ENCODE measurements at regions not wholly inside any gene's neighbourhood (a gene's known extent, or its start where the extent isn't known, plus 50 kb on each side); places are given as distances from the start of the nearest gene placed in this dataset.

- Histone ChIP-seq H3K4me3 (ENCODE audit: insufficient read depth, low read depth, low read length) (no peak overlapping the region), H3K14ac (replicated peaks; ENCODE audit: low read depth, low read length) (peak overlapping the region; percentile 35), H3K4ac (ENCODE audit: low read depth, low read length) (peak overlapping the region; percentile 72), H2BK20ac (ENCODE audit: low read depth, low read length) (peak overlapping the region; percentile 58; the same call in 1 of the 2 replicates), H4K20me1 (ENCODE audit: insufficient read depth, low read length) (no peaks in the 10 kb centered on the region), H3K9me3 (ENCODE audit: control insufficient read depth, insufficient read depth, low read length) (no peaks in the 10 kb centered on the region), H2BK5ac (ENCODE audit: low read depth, low read length, poor library complexity, severe bottlenecking) (peak overlapping the region; percentile 99), H2BK15ac (ENCODE audit: low read depth, low read length) (peak overlapping the region; percentile 68; the same call in 2 of the 3 replicates), H3K9ac (ENCODE audit: low read depth, low read length) (peak overlapping the region; percentile 25; the same call in 1 of the 2 replicates), H4K5ac (ENCODE audit: low read depth, low read length) (peak overlapping the region; percentile 52), H4K91ac (ENCODE audit: insufficient read depth, low read depth, low read length) (peak overlapping the region; percentile 72), H3K9me1 (ENCODE audit: insufficient read depth, low read length) (peaks cover 3% of the 10 kb centered on the region; the same call in 1 of the 2 replicates), H4K8ac (ENCODE audit: low read depth in 2 of 2, low read length in 2 of 2) (peak overlapping the region in 1 of 2 experiments; percentile 82; a peak in 2 of 4 replicates), H3K23ac (ENCODE audit: low read depth, low read length) (peak overlapping the region; percentile 84; the same call in 1 of the 2 replicates), H3K4me2 (ENCODE audit: low read depth, low read length) (peak overlapping the region; percentile 13; the same call in 1 of the 2 replicates), H3K4me1 (ENCODE audit: control insufficient read depth, insufficient read depth, low read length) (peaks cover 15% of the 10 kb centered on the region), H2AK5ac (ENCODE audit: low read depth, low read length) (peak overlapping the region; percentile 84; the same call in 1 of the 2 replicates), H2AFZ (replicated peaks; ENCODE audit: low read length, poor library complexity) (no peak overlapping the region), H2AK9ac (replicated peaks; ENCODE audit: low read depth, low read length, poor library complexity) (no peak overlapping the region), H3K18ac (ENCODE audit: low read depth, low read length) (peak overlapping the region; percentile 72), H3K79me1 (ENCODE audit: low read depth in 1 of 2, low read length in 2 of 2) (peaks cover 6 to 31% of the 10 kb centered on the region in 2 experiments; a peak in 3 of 4 replicates), H3K27ac (ENCODE audit: insufficient read depth, low read length) (peak overlapping the region; percentile 66; the same call in 1 of the 2 replicates), H3K56ac (ENCODE audit: extremely low read depth, insufficient read depth, low read length) (peak overlapping the region; percentile 39; the same call in 1 of the 2 replicates), H2BK120ac (ENCODE audit: low read depth, low read length) (peak overlapping the region; percentile 92), H3K36me3 (ENCODE audit: control insufficient read depth, insufficient read depth, low read length) (no peaks in the 10 kb centered on the region), H3K27me3 (ENCODE audit: control insufficient read depth, insufficient read depth, low read length) (no peaks in the 10 kb centered on the region)
- BruUV-seq (replicated peaks), result no TSS peak
- dilution Hi-C loops (cut with HindIII; ENCODE audit: low sequenced_read_pairs, unreplicated experiment) (no loop called here), in situ Hi-C loops (cut with MboI; ENCODE audit: low sequenced_read_pairs) (no loop called here), intact Hi-C loops (cut with micrococcal nuclease) (no loop called here)
- CTCF ChIA-PET, result interaction anchor here (0.5 kb wide), 1 partner anchor 26 kb away, joined by 3 read pairs; no protein-coding TSS in a partner anchor
- peak; percentile 59 for DNase-seq
- TF ChIP-seq BHLHE40 (IDR thresholded peaks at IDR 0.05; ENCODE audit: low read depth, low read length) (no peak), CTCF (conservative IDR thresholded peaks at IDR 0.05; ENCODE audit: low read depth, low read length) (no peak), RCOR1 (IDR thresholded peaks at IDR 0.05; ENCODE audit: insufficient replicate concordance, low read length) (no peak), MAFK (IDR thresholded peaks at IDR 0.05; ENCODE audit: low read depth, low read length) (no peak), ELK1 (IDR thresholded peaks at IDR 0.05; ENCODE audit: borderline replicate concordance, low read depth, low read length) (no peak), SMC3 (IDR thresholded peaks at IDR 0.05; ENCODE audit: low read depth, low read length) (no peak), FOS (IDR thresholded peaks at IDR 0.05; ENCODE audit: low read depth, low read length) (no peak), POLR2A (IDR thresholded peaks at IDR 0.05; ENCODE audit: low read depth, low read length) (no peak), NFE2L2 (IDR thresholded peaks at IDR 0.05; ENCODE audit: low read depth, low read length) (no peak)
- POLR2A ChIA-PET (ENCODE audit: unreplicated experiment), result interaction anchor here (1.2 kb wide), 1 partner anchor 290 kb away, joined by 3 read pairs; no protein-coding TSS in a partner anchor
- ATAC-seq (ENCODE audit: low read depth), result peak; percentile 21; the same call in 1 of the 2 replicates
- WGBS, 2 experiments (ENCODE audit: extremely low coverage in 2 of 2, insufficient read length in 1 of 2), result no CpG with 5 or more reads among the region's 4 CpGs
Measured at GRCh38 chr12:46657453-46658411, 168.1 kb downstream of the SLC38A4 start.

Measured in IMR-90 (cell line).